ENCODE measurements at regions not wholly inside any gene's neighbourhood (a gene's known extent, or its start where the extent isn't known, plus 50 kb on each side); places are given as distances from the start of the nearest gene placed in this dataset.

GRCh38 chr20:19962958-19963357 is 54.2 kb upstream of the NAA20 start:
- TF ChIP-seq CTCF (IDR thresholded peaks at IDR 0.05; ENCODE audit: low read depth, low read length) (no peak), EZH2phosphoT487 (IDR thresholded peaks at IDR 0.05; ENCODE audit: low read depth) (no peak)
